Testis (tissue), 2 donors: ENCODE measurements at regions not wholly inside any gene's neighbourhood (a gene's known extent, or its start where the extent isn't known, plus 50 kb on each side); places are given as distances from the start of the nearest gene placed in this dataset.

Experiments
- CTCF ChIP-seq, 3 experiments: fragments of 450-650 bp in 2 of 3; fragments of 200-600 bp in 1 of 3; sonication (generic) in 1 of 3; IDR thresholded peaks; one replicate each; pipeline ENCODE4 v1.5.1; 2016 to 2019; ENCODE audit warnings: antibody characterized with exemption in 3 of 3, mild to moderate bottlenecking in 2 of 3, moderate library complexity in 1 of 3
- POLR2A ChIP-seq: fragments of 450-650 bp; IDR thresholded peaks from one replicate; pipeline ENCODE4 v1.6.1; 2017; ENCODE audit warnings: antibody characterized with exemption, mild to moderate bottlenecking, moderate library complexity

GRCh38 chr3:30354513-30354912 lies 251.9 kb upstream of the TGFBR2 start:
- TF ChIP-seq POLR2A (no peak), CTCF (IDR thresholded peaks at IDR 0.05) (no peak)
